ENCODE measurements at regions not wholly inside any gene's neighbourhood (a gene's known extent, or its start where the extent isn't known, plus 50 kb on each side); places are given as distances from the start of the nearest gene placed in this dataset.

DNA sequence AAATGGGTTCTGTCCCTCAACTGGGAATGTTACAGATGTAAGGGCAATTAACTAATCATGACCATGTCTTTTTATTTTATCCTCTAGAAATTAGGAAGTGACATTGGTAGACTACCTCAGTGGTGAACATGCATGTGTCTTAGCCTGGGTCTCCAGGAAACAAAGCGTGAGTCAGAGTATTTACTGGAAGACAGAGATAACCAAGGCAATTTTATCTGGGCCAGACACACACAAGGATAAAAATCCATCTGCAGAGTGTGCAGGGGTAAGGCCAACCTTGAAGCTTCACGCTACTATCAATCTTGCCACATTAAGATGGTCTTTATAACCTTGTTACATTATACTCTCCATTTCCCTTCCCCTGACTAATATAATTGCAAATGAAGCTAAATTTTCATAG, 487.5 kb downstream of the SUCLG1 start (continued):
- TF ChIP-seq ZMIZ1 (IDR thresholded peaks at IDR 0.05; ENCODE audit: low read depth in 2 of 2, low read length in 2 of 2) (peak in 1 of 2 experiments; percentile 98; a peak in 2 of 4 replicates), SMARCC2 (IDR thresholded peaks at IDR 0.05; ENCODE audit: low read depth) (peak; percentile 98), ZNF644 (tag; IDR thresholded peaks at IDR 0.05; ENCODE audit: low read depth) (peak; percentile 71; the same call in 1 of the 2 replicates), ZNF592 (IDR thresholded peaks at IDR 0.05) (peak; percentile 50), RBM15 (IDR thresholded peaks at IDR 0.05; ENCODE audit: insufficient read depth, low read length) (no peak), ZNF184 (CRISPR knock-in tag; IDR thresholded peaks at IDR 0.05) (no peak), SRSF9 (IDR thresholded peaks at IDR 0.05; ENCODE audit: borderline replicate concordance, low read depth, low read length) (no peak), NELFE (IDR thresholded peaks at IDR 0.05; ENCODE audit: insufficient read depth, insufficient read length) (no peak), ZNF77 (CRISPR knock-in tag; IDR thresholded peaks at IDR 0.05) (no peak), BMI1 (IDR thresholded peaks at IDR 0.05; ENCODE audit: low read length) (no peak), YBX1 (IDR thresholded peaks at IDR 0.05) (no peak), ZNF175 (CRISPR knock-in tag; IDR thresholded peaks at IDR 0.05; ENCODE audit: low read depth) (peak; percentile 90), NCOA1 (IDR thresholded peaks at IDR 0.05; ENCODE audit: low read depth) (peak; percentile 71; the same call in 1 of the 2 replicates)
- TF ChIP-seq, protein P1, sequence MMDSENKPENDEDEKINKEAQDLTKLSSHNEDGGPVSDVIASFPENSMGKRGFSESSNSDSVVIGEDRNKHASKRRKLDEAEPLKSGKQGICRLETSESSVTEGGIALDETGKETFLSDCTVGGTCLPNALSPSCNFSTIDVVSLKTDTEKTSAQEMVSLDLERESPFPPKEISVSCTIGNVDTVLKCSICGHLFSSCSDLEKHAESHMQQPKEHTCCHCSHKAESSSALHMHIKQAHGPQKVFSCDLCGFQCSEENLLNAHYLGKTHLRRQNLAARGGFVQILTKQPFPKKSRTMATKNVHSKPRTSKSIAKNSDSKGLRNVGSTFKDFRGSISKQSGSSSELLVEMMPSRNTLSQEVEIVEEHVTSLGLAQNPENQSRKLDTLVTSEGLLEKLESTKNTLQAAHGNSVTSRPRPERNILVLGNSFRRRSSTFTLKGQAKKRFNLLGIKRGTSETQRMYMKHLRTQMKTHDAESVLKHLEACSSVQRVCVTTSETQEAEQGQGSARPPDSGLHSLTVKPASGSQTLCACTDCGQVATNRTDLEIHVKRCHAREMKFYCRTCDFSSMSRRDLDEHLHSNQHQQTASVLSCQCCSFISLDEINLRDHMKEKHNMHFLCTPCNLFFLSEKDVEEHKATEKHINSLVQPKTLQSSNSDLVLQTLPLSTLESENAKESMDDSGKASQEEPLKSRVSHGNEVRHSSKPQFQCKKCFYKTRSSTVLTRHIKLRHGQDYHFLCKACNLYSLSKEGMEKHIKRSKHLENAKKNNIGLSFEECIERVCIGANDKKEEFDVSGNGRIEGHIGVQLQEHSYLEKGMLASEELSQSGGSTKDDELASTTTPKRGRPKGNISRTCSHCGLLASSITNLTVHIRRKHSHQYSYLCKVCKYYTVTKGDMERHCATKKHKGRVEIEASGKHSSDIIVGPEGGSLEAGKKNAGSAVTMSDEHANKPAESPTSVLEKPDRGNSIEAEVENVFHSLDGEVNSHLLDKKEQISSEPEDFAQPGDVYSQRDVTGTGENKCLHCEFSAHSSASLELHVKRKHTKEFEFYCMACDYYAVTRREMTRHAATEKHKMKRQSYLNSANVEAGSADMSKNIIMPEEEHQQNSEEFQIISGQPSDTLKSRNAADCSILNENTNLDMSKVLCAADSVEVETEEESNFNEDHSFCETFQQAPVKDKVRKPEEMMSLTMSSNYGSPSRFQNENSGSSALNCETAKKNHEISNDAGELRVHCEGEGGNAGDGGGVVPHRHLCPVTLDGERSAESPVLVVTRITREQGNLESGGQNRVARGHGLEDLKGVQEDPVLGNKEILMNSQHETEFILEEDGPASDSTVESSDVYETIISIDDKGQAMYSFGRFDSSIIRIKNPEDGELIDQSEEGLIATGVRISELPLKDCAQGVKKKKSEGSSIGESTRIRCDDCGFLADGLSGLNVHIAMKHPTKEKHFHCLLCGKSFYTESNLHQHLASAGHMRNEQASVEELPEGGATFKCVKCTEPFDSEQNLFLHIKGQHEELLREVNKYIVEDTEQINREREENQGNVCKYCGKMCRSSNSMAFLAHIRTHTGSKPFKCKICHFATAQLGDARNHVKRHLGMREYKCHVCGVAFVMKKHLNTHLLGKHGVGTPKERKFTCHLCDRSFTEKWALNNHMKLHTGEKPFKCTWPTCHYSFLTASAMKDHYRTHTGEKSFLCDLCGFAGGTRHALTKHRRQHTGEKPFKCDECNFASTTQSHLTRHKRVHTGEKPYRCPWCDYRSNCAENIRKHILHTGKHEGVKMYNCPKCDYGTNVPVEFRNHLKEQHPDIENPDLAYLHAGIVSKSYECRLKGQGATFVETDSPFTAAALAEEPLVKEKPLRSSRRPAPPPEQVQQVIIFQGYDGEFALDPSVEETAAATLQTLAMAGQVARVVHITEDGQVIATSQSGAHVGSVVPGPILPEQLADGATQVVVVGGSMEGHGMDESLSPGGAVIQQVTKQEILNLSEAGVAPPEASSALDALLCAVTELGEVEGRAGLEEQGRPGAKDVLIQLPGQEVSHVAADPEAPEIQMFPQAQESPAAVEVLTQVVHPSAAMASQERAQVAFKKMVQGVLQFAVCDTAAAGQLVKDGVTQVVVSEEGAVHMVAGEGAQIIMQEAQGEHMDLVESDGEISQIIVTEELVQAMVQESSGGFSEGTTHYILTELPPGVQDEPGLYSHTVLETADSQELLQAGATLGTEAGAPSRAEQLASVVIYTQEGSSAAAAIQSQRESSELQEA (IDR thresholded peaks at IDR 0.05; ENCODE audit: low read depth), result no peak
